ENCODE measurements at regions not wholly inside any gene's neighbourhood (a gene's known extent, or its start where the extent isn't known, plus 50 kb on each side); places are given as distances from the start of the nearest gene placed in this dataset.

DNA sequence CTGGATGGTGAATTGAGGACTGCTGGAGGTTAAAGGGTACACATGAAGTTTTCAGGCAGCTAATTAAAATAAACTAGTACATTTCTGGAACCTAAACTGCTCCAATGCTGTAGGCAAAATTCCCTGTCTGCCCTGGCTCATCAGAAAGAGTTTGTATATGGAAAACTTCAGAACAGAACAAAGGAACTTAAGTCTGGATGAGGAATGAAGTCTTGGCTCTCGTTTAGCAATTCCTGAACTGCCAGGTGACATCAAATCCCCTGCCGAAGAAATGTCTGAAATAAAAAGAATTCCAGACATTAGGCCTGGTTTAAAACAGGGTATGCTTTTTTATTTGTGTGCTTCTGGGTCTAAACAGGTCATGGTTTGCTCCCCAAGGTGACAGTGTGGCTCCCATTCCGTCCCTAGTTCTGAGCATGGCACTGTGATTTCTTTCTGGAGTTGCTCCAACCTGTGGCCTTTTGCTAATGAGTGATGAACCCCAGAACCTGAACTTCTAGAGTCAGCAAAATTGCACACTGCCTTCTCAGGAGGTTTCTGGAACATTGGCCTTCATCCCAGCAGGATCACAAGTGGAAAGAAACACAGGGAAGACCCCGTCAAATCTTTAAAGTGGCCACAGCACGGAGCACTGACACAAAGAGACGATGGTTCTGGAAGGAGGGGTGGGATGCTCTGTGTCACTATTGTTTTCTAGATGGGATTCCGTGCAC, 129.4 kb upstream of the NAA20 start (continued):
- TF ChIP-seq, protein P1, sequence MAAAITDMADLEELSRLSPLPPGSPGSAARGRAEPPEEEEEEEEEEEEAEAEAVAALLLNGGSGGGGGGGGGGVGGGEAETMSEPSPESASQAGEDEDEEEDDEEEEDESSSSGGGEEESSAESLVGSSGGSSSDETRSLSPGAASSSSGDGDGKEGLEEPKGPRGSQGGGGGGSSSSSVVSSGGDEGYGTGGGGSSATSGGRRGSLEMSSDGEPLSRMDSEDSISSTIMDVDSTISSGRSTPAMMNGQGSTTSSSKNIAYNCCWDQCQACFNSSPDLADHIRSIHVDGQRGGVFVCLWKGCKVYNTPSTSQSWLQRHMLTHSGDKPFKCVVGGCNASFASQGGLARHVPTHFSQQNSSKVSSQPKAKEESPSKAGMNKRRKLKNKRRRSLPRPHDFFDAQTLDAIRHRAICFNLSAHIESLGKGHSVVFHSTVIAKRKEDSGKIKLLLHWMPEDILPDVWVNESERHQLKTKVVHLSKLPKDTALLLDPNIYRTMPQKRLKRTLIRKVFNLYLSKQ (tag by site-specific recombination; IDR thresholded peaks at IDR 0.05; ENCODE audit: borderline replicate concordance) = no peak
- TF ChIP-seq ZNF121 (tag by site-specific recombination; IDR thresholded peaks at IDR 0.05) (no peak), ZBTB20 (tag by site-specific recombination; IDR thresholded peaks at IDR 0.05) (no peak), ZNF324 (tag by site-specific recombination; IDR thresholded peaks at IDR 0.05) (no peak), ZNF202 (tag by site-specific recombination; IDR thresholded peaks at IDR 0.05; ENCODE audit: borderline replicate concordance) (no peak), ZNF549 (tag by site-specific recombination; IDR thresholded peaks at IDR 0.05) (no peak), ZNF514 (tag by site-specific recombination; IDR thresholded peaks at IDR 0.05) (no peak)
- TF ChIP-seq, protein P2, sequence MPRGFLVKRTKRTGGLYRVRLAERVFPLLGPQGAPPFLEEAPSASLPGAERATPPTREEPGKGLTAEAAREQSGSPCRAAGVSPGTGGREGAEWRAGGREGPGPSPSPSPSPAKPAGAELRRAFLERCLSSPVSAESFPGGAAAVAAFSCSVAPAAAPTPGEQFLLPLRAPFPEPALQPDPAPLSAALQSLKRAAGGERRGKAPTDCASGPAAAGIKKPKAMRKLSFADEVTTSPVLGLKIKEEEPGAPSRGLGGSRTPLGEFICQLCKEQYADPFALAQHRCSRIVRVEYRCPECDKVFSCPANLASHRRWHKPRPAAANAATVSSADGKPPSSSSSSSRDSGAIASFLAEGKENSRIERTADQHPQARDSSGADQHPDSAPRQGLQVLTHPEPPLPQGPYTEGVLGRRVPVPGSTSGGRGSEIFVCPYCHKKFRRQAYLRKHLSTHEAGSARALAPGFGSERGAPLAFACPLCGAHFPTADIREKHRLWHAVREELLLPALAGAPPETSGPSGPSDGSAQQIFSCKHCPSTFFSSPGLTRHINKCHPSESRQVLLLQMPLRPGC (tag by site-specific recombination; IDR thresholded peaks at IDR 0.05) = no peak

DNA sequence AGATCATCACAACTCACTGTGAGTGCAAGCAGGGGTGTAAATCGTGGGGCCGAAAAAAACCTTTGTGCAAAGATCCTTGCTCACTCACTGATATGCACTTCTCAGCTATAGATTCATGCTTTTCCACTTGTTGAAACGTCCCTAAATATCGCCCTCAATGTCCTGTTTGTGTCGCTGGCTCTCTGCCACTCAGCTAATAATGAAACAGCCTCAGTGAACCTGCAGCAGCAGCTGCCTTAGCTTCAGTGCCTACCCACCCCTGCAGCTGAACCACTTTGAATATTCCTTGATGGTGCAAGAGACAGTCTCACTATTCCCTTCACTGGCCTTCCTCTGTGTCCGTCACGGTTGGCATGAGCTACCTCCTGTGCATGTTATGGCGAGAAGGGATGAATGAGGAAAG, 128.9 kb upstream of the NAA20 start:
- ChIA-PET CTCF (interaction anchor here (0.6 to 1.1 kb wide), 3 partner anchors 101 to 777 kb away, joined by 3 to 5 read pairs (median 4); no protein-coding TSS in a partner anchor), POLR2A (no interaction called here)
- Histone ChIP-seq H3K36me3 (ENCODE audit: control insufficient read depth in 2 of 2, insufficient read depth in 1 of 2, low read length in 2 of 2) (no peaks in the 10 kb centered on the region), H3K4me1 (ENCODE audit: control insufficient read depth, insufficient read depth, low read length) (no peaks in the 10 kb centered on the region), H3K4me3 (ENCODE audit: low read depth, low read length) (no peak overlapping the region), H3K27ac (ENCODE audit: extremely low read depth, low read depth, low read length) (no peak overlapping the region), H3K9me3 (ENCODE audit: control insufficient read depth, insufficient read depth, low read depth, low read length) (no peaks in the 10 kb centered on the region)
- TF ChIP-seq ZNF211 (tag by site-specific recombination; IDR thresholded peaks at IDR 0.05; ENCODE audit: low read depth) (no peak), ZNF501 (tag by site-specific recombination; IDR thresholded peaks at IDR 0.05) (no peak), REPIN1 (tag by site-specific recombination; IDR thresholded peaks at IDR 0.05; ENCODE audit: low read depth) (no peak)
- TF ChIP-seq, protein P3, sequence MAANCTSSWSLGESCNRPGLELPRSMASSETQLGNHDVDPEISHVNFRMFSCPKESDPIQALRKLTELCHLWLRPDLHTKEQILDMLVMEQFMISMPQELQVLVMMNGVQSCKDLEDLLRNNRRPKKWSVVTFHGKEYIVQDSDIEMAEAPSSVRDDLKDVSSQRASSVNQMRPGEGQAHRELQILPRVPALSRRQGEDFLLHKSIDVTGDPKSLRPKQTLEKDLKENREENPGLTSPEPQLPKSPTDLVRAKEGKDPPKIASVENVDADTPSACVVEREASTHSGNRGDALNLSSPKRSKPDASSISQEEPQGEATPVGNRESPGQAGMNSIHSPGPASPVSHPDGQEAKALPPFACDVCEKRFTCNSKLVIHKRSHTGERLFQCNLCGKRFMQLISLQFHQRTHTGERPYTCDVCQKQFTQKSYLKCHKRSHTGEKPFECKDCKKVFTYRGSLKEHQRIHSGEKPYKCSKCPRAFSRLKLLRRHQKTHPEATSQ (tag by site-specific recombination; IDR thresholded peaks at IDR 0.05) = no peak

DNA sequence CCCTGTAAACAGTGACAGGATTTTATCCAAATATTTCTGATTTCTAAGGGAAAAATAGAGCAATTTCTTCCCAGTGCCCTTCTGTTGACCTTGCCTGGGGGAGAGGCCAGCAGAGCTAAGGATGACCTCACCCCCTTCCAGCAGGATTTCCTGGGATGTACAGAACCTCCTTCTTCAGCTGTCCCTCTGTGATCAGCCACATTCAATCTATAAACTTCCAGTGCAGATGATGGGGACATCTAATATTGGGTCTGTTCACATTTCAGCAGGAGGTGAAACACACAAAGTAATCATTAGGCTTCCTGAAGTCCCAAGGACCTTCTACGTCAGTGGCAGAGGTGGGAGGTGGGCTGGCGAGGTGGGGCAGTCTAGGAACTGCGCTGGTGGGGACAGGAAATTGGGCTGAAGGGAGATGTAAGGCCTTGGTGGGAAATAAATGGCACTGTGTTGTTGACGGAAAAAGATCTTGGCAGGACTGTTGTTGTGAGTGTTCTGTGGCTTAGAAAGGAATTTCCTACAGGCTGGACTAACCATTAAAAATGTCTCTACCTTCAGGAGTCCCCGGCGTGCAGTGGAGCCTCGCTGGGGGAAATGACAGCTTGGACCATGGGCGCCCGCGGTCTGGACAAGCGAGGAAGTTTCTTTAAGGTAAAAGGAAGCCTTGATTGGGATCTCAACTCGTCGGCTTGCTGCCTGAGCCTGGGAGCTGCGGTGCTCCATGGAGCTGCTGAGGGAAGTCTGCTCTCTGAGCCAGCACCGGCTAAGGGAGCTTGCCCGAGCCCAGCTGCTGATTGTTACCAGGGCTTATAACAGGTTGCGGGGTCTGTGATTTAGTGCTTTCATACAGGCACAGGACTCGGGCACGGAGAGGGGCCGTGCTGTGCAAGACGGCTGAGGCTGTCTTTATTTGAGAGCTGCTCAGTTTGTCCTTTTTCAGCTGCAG, 127.9 kb upstream of the NAA20 start:
- no peaks in the 10 kb centered on the region for H3K4me1 ChIP-seq (ENCODE audit: control insufficient read depth, insufficient read depth, low read length)
- ChIA-PET CTCF (interaction anchor here (0.6 to 1.1 kb wide), 5 partner anchors 61 to 558 kb away, joined by 3 to 5 read pairs (median 3); partner anchors contain the start of gene NAA20), POLR2A (no interaction called here)
- no peak overlapping the region for H3K4me3 ChIP-seq (ENCODE audit: low read depth, low read length)
- H3K9me3 ChIP-seq (ENCODE audit: control insufficient read depth, insufficient read depth, low read depth, low read length) = no peaks in the 10 kb centered on the region
- TF ChIP-seq GLI2 (tag by site-specific recombination; IDR thresholded peaks at IDR 0.05; ENCODE audit: borderline replicate concordance, low read depth) (no peak), ZNF221 (tag by site-specific recombination; IDR thresholded peaks at IDR 0.05; ENCODE audit: borderline replicate concordance) (no peak), ZNF169 (tag by site-specific recombination; IDR thresholded peaks at IDR 0.05) (no peak)
- TF ChIP-seq, protein P4, sequence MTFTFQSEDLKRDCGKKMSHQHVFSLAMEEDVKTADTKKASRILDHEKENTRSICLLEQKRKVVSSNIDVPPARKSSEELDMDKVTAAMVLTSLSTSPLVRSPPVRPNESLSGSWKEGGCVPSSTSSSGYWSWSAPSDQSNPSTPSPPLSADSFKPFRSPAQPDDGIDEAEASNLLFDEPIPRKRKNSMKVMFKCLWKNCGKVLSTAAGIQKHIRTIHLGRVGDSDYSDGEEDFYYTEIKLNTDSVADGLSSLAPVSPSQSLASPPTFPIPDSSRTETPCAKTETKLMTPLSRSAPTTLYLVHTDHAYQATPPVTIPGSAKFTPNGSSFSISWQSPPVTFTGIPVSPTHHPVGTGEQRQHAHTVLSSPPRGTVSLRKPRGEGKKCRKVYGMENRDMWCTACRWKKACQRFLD (tag by site-specific recombination; IDR thresholded peaks at IDR 0.05) = no peak
- no peaks in the 10 kb centered on the region for H3K36me3 ChIP-seq (ENCODE audit: control insufficient read depth in 2 of 2, insufficient read depth in 1 of 2, low read length in 2 of 2)
- no peak overlapping the region for H3K27ac ChIP-seq (ENCODE audit: extremely low read depth, low read depth, low read length)

Measured in HEK293 (cell line).